Effector CD4-positive, alpha-beta T cell (primary cell): ENCODE measurements at regions not wholly inside any gene's neighbourhood (a gene's known extent, or its start where the extent isn't known, plus 50 kb on each side); places are given as distances from the start of the nearest gene placed in this dataset.

Experiments
- DNase-seq: peaks from one replicate; pipeline ENCODE4 v3.0.0-alpha.2; 2020

DNA sequence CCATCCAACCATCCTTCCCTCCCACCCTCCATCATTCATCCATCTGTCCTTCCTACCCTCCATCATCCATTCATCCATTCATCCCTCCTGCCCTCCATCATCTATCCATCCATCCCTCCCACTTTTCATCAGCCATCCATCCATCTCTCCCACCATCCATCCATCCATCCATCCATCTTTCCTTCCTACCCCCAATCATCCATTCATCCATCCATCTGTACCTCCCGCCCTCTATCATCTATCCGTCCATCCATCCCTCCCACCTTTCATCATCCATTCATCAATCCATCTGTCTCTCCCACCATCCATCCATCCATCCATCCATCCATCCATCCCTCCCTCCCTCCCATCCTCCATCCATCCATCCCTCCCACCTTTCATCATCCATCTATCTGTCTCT, 968.8 kb downstream of the BRD1 start:
- DNase-seq, result no peak

DNA sequence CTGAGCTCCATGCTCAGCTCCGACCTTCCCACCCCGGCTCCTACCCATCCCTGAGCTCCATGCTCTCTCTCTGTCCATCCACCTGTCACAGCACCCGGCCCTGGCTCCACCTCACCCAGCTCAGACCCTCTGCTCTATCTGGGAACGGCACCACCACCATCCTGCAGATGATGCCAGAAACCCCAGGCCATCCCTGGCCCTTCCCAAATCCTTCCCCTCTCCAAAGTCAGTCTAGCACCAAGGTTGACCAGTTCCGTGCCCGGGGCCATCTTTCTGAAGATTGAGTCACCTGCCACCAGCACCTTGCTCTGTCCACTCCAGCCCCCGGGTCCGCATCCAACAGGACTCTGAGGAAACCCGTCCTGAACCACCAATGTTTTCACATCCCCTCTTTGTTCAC, 969.6 kb downstream of the BRD1 start:
- DNase-seq, result no peak

DNA sequence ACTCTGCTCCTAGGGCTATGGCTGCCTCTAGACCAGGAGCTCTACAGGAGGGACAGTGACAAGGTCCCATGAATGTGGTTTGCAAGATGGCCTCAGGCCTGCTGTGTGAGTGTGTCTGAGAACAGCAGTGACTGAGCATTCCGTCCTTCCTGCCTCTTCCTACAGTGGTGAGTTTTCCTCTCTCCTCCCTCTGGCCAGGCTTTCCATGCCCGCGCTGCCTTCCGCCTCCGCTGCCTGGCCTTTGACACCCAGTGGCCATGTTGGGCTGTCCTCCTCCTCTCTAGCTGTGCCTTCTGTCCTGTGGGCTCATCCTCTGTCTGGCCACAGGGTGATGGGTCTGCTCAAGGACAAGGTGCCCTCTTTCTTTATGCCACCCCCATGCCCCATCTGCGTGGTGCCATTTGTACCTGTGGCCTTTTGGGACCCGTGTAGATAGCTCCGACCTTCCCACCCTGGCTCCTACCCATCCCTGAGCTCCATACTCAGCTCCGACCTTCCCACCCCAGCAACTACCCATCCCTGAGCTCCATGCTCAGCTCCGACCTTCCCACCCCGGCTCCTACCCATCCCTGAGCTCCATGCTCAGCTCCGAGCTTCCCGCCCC, 970.4 kb downstream of the BRD1 start:
- DNase-seq, result no peak

DNA sequence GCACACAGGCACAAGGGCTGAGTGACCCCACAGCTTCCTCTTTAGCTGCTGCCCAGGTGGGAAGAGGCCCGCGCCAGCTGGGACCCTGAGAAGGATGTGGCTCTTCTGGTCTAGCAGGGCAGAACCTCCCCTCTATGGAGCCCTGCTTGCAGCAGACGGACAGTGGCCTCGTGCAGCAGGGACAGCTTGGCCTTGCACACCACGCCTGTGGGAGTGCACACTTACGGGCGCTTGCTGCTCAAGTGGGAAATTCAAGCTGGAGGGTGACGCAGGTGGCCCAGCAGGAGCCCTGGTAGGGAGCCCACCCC, 971.4 kb downstream of the BRD1 start:
- no peak for DNase-seq

DNA sequence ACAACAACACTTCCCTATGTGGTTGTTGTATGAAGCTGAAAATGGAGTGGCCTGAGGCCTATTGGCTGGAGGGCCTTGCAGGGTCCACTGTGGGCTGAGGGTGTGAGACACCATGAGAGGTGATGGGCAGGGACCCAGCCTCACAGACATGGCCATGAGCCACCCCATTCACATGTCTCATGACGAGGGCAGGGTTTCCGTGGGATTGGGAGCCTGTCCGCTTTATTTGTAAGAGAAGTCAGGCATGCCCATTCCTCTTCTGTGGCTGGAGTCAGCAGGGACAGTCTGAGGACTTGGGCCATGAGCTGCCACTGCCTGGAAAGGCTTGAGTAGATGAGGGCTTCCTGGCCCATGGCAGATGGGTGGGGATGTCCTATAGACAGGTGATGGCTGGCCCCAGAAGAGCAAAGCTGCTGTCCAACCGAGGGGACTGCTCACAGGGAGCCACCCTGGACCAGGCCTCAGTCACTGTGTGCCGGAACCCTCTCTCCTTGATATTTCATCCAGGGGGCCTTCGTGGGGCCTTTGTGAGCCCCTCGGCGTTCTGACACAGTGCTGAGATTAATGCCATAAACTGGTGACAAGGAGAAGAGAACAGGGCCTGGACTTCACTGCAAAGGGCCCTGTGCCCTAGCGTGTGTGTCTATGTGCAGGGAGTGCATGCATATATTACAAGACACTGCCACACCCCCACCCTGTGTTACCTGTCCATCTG, 971.9 kb downstream of the BRD1 start:
- DNase-seq, result no peak

DNA sequence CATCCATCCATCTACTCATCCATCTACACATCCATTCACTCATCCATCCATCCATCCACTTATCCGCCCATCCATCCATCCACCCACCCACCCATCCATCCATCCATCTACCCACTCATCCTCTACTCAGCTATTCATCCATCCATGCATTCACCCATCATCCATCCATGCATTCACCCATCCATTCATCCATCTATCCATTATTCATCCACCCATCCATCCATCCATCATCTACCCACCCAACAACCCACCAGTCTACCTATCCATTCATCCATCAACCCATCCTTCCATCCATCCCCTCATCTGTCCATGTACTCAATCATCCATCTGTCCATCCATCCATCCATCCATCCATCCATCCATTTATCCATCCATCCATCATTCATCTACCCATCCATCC, 972.7 kb downstream of the BRD1 start:
- no peak for DNase-seq

DNA sequence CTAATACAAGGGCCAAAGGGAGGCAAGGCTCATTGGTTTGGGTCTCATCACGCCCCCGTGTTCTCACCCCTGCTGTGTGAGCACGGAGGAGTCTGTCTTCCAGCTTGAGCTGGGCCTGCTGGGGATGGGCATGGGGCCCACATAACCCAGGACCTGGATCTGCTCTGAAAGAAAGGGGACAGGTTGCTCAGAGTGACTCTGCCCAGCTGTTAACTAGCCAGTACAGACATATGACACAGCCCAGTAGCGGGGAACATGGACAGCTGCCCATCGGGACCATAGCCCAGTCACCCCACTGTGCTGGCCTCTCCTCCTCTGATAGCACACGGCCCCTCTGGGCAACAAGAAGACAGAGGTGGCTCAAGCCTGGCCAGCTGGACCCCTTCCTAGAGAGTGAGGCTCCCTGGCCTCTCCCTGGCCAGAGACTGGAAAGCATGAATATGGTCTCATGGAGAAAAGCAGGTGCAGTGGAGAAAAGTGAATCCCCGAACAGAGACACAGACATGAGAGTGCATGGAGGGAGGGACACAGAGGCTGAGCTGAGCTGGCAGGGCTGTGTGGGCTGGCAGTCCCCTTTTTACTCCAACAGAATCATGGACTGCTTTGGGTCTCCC, 973.9 kb downstream of the BRD1 start:
- no peak for DNase-seq

DNA sequence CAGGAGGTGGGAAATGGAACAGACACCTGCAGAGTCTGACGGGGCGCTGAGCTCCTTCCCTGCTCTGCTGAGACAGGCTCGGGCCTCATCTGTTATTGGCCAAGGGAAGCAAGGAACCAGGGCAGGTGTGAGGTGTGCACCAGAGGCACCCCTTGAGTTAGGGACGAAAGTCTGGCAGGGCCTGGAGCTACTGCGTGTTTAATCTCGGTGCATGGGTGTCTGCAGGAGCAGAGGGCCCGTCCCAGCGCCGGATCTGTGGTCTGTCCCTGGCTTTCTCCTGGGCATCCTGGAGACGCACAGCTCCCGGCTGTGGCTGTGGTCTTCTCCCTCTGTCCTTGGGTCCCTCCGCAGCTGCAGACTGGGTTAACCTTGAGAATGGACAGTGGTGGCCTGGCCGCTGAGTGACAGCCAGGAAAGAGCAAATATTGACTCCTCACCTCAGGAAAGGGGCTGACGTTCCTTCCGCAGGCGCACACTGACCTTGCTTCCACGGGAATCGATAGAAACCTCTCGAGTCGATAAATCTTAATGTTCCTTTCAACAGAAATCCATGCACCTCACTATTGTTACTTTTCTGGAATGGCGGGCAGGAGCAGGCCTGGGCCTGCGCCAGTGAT, 975.6 kb downstream of the BRD1 start:
- no peak for DNase-seq

DNA sequence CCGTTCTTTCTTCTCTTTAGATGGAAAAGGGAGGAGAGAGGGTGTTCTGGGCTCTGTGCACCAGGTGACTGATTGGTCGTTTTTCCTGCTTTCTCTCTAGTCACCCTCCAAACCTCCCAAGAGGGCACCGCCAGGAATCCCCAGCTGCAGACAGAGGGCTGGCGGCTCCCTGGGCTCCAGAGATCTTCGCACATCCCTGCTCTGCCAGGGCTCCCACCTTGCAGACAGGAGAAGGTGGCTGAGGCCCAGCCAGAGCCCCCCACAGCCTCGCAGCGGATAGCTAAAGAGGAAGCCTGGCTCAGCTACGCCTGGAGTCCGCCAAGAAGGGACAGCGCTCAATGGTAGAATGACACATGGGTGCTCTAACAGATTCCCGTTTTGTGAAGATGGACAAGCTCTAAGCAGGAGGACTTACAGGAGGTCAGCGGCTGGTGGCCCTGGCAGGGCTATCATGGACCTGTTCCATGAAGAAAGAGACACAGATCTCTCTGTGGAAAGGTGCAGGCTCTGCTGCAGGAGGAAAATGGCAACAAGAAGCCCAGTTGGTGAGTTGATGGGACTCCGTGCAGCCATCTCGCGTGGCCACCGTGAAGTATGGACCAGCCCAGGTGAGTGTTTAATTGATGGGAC, 976.9 kb downstream of the BRD1 start:
- DNase-seq, result no peak

DNA sequence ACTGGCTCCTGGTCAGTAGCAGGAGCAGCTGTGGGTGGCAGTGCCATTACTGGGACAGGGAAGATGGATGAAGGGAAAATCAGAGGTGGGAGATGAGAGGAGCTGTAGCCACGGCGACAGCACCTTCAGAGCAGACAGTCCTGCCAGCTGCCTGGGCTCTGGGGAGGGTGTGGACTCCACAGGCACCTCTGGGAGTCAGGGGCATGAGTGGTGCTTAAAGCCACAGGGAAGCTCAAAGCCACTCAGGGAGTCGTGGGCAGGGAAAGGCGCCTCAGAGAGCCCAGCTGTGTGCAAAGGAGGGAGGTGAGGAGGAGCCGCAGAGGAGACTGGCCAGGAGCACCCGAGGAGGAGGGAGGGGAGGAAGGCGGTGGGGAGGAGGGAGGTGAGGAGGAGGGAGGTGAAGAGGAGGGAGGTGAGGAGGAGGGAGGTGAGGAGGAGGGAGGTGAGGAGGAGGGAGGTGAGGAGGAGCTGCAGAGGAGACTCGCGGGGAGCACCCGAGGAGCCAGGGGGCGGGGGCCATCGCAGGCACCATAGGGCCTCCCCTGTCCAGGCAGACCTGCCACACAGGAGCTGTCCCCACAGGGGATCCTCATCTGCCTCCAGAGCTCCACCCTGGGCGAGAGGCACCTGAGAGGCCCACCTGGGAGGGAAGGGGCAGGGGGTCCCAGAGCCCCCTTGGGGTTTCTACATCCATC, 977.6 kb downstream of the BRD1 start:
- DNase-seq, result no peak

DNA sequence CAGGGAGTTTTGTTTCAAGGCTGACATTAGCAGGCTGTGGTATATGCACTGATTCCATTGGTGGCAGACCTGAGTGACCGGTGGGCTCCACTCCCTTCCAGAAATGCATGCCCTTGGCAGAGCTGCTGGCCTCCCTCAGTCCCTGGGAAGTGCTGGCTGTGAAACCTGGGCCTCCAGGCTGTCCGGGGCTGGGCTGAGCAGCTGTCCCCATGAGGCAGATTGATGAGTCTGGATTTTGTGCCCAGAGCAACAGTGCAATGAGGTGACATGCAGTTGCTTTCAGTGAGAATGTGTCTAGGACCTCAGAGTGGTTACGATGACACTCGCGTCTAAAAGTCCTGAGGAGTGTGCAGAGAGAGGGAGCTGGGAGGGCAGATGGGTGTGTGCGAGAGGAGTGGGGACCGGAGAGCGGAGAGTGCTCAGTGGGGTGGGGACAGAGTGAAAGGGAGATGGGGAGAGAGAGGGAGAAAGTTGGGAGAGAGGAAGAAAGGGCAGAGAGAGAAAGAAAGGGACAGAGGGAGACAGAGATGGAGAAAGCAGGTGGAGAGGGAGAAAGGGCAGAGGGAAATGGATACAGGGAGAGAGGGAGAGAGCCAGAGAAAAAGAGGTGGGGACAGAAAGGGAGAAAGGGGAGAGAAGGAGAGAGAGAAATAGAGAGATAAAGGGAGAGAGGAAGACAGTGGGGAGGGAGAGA, 978.3 kb downstream of the BRD1 start:
- no peak for DNase-seq

DNA sequence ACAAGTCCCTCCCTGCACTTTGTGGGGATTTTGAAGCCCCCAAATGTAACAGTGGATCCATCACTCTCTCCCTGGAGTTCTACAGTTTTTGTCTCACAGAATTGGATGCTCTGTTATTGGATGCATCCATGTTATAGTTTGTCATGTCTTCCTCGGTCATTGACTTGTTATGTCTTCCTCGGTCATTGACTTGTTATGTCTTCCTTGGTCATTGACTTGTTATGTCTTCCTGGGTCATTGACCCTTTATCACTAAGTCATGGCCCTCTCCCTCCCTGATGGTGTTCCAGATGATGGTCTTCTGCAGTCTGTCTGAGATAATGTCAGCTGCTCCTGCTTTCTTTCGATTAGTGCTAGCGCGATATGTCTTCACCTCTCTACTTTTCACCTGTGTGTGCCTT, 981.5 kb downstream of the BRD1 start:
- no peak for DNase-seq

DNA sequence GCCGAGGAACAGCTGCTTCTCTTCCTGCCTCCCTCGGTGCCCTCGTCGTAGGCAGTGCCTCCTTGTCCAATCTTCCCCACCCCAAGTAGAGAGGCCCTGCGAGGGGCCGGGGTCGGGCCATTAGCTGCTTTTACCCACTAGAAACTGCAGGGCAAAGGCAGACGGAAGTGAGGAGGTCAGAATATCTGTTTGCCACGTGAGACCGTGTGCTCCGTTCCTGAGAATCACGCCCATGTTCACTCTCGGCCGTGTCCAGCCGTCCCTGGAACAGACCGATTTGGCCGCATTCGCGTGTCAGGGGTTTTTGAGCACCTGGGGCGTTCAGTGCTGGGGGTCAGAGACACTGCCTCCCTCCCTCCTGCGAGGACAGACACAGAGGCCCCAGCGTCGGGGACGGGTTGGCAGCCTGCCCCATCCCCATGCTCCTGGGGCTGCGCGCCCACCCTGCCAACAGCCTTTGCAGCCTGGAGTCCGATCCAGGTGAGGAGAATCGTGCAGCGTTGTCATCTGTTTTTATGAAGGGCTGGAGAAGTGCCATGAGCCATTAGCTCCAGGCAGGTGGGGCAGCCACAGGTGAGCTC, 982.2 kb downstream of the BRD1 start:
- DNase-seq, result no peak

DNA sequence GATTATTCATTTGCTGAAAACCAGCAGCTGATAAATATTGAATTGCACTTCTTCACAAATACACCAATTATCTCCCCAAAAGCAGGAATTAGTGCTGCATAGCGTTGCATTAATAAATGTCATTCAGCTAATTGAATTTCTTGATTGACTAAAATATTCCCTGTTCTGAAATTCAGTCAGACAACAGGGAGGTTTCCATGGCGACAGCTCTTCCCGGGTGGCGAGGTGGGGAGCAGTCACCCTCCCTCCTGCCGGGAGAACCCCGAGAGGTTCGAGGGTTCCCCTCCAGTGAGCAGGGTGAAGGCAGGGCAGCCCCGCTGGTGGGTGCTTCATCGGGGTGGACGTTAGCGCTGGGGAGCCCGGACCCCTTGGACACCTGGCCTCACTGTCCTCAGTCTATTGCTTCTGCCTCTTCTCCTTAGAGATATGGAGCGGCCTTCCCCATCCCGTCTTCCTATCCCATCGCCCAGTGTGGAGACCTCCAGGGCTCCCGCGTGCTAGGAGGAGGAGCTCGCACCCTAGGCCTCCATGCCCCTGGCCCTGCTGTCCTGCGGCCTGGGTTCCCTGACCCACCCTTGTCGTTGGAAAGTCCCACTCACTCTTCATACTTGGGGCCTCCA, 983.5 kb downstream of the BRD1 start:
- no peak for DNase-seq

DNA sequence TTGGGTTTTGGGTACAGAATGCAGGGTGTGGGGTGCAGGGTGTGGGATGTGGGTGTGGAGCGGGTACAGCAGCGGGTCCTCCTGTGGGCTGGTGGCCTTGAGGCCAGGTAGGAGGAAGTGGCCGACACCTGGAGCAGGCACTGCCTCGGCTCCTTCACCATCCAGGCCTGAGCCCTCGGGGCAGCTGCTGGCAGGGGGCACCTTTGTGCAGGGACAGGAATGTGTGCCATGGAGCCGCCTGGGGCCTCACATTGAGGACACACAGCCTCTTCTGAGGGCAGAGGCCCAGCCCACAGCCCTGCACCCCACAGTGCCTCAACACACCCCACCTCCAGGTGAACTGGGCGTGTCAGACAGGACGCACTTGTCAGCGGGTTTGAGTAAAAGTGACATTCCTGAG, 984.0 kb downstream of the BRD1 start:
- no peak for DNase-seq

DNA sequence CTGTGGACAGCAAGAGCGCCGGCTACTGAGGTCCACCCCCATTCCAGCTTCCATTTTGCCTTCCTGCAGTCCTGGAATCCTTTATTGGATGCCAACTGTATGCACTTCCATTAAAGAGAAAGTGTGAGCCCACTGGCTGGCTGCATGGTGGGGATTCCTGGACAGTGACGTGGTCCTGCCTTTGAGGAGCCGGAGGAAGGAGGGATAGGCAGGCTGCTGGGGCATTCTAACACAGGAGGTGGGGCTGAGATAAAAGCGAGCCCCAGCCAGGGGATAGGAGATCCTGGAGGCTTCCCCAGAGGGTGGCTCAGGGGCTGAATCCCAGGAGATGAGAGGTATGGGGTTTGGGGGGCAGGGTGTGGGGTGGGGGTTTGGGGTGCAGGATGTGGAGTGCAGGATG, 984.7 kb downstream of the BRD1 start:
- no peak for DNase-seq

DNA sequence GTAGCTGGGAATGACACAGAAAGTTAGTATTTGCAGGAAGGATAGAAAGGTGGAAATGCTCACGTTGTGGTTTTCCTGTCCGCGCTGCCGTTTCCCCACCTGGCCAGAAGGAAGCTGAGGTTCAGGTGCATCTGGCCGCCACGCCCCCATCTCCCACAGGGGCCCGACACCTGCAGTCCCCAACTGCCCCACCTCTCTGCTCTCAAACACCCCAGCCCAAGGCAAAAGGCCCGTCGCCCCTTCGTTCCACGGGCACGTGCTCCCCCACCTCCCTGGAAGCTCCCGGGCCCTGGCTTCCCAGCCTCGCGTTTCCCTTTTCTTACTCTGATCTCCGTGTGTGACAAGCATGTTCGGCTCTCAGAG, 985.1 kb downstream of the BRD1 start:
- no peak for DNase-seq

DNA sequence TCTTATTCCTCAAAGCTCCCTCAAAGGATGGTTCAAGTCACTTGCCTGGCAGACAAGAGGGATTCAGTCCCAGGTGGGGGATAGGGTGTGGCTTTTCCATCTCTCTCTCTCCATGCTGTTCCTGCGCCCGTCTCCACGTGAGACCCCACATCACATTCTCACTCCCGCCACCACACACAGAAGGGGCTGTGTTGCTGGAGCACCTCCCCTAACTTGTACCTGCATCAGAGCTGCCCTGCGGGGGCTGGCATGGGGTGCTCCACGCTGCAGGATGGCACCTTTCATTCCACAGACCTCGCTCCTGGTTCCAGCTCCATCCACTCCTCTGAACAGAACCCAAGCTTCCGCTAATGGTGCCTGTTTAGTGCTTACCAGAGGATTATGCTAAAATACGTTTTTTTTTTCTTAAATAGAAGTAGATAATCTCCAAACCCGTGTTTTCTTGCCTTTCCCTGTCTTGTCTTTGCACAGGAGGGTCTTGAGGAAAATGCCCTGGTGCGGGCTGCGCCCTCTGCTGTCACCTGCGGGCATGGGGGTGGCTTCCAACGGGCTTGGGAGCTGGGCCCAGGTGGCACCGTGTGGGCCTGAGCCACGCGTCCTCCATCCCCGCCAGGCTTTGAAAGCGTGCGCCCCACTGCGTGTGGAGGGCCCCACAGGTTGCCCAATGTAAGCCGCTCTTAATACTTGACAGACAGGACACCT, 985.6 kb downstream of the BRD1 start:
- no peak for DNase-seq

DNA sequence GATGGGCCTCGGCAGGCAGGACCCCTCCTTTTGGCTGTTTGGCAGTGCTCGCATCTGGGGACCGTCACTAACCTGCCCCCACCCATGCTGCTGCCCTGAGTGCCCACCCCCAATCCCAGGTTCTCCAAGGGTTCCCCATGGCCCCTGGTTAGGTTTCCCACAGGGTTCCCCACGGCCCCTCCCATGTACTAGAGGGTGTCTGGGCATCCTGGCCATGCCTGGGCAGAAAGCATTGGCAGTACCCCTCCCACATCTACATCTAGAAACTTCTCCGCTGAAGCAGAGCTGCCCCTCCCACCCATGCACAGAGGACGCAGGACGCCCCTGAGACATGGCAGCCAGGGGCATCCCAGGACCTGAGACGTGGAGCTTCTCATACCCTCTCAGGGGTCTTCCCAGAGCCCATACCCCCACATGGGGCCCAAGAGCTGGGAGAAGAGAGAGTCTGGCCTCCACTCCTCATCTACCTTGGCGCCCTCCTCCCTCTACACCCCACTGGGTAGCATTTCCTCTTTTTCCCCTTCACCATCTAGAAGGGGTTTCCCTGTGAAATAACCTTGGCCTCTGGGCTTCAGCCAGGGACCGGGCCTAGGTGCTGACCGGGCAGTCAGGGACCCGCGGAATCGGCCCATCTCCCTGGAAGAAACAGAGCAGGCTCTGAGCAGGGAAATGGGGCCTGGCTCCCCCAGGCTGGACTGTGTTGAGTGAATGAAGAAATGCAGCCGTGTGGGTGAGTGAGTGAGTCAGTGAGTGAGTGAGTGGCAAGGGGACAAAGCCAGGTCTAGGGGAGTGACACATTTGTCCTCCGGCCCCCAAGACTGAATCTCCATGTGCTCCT, 987.3 kb downstream of the BRD1 start:
- no peak for DNase-seq
